Stimulated activated CD4-positive, alpha-beta T cell treated with anti-CD3 and anti-CD28 coated beads, Interleukin-12 subunit alpha, Interleukin-12 subunit beta, amount 100 ng/mL, for 48 hours (primary cell): ENCODE measurements at regions not wholly inside any gene's neighbourhood (a gene's known extent, or its start where the extent isn't known, plus 50 kb on each side); places are given as distances from the start of the nearest gene placed in this dataset.
"Not testable (repeated sequence)": the region's sequence is repeated elsewhere in the genome, so short reads cannot be mapped to it uniquely, and the experiment has no call there.

Experiments
- DNase-seq, 3 donors: peaks; one replicate each; pipeline ENCODE4 v3.0.0-alpha.2; 2020; ENCODE audit warnings: low read depth in 2 of 3, low spot score in 1 of 3

GRCh38 chr20:39736434-39737327 is 774.5 kb downstream of the DHX35 start:
- no peak for DNase-seq

- DNase-seq: not testable (repeated sequence)
These were observed 763.4 kb downstream of the DHX35 start for GRCh38 chr20:39725513-39725912.

- DNase-seq: no peak
These were observed 757.1 kb downstream of the DHX35 start for GRCh38 chr20:39719293-39719692.

GRCh38 chr20:39717936-39718335 is 755.8 kb downstream of the DHX35 start:
- no peak for DNase-seq

- no peak for DNase-seq
These were observed 754.7 kb downstream of the DHX35 start for GRCh38 chr20:39716796-39717341.

GRCh38 chr20:39713076-39713840 is 751.1 kb downstream of the DHX35 start:
- no peak for DNase-seq

- no peak for DNase-seq
These were observed 744.1 kb downstream of the DHX35 start for GRCh38 chr20:39706184-39706663.

GRCh38 chr20:39705032-39705431 is 742.9 kb downstream of the DHX35 start:
- DNase-seq: no peak

- DNase-seq: not testable (repeated sequence)
These were observed 741.2 kb downstream of the DHX35 start for GRCh38 chr20:39703357-39703756.

- DNase-seq: no peak
These were observed 740.7 kb downstream of the DHX35 start for GRCh38 chr20:39702701-39703349.

- DNase-seq: no peak
These were observed 738.4 kb downstream of the DHX35 start for GRCh38 chr20:39700528-39700927.

GRCh38 chr20:39699166-39699725 is 737.1 kb downstream of the DHX35 start:
- no peak for DNase-seq

GRCh38 chr20:39698752-39699151 is 736.6 kb downstream of the DHX35 start:
- DNase-seq: no peak

- DNase-seq: no peak
These were observed 729.2 kb downstream of the DHX35 start for GRCh38 chr20:39691151-39691862.

GRCh38 chr20:39676857-39677391 is 714.8 kb downstream of the DHX35 start:
- no peak for DNase-seq

- DNase-seq: no peak
These were observed 714.1 kb downstream of the DHX35 start for GRCh38 chr20:39676241-39676640.

GRCh38 chr20:39674842-39675241 is 712.7 kb downstream of the DHX35 start:
- DNase-seq: no peak

- no peak for DNase-seq
These were observed 708.8 kb downstream of the DHX35 start for GRCh38 chr20:39670988-39671387.

- no peak for DNase-seq
These were observed 707.5 kb downstream of the DHX35 start for GRCh38 chr20:39669659-39670058.

- DNase-seq: no peak
These were observed 705.9 kb downstream of the DHX35 start for GRCh38 chr20:39668038-39668437.
